CD4-positive, alpha-beta T cell treated with Interleukin-10 for 1 hour (primary cell): ENCODE measurements at regions not wholly inside any gene's neighbourhood (a gene's known extent, or its start where the extent isn't known, plus 50 kb on each side); places are given as distances from the start of the nearest gene placed in this dataset.
A peak's percentile ranks its signal among the peaks of the same experiment; 100 is the strongest.
"Not testable (repeated sequence)": the region's sequence is repeated elsewhere in the genome, so short reads cannot be mapped to it uniquely, and the experiment has no call there.

Experiments used
- DNase-seq: peaks from one replicate; pipeline ENCODE4 v3.0.0-alpha.2; 2020

GRCh38 chr10:45564303-45564959 is 108.1 kb downstream of the ZFAND4 start:
- no peak for DNase-seq

GRCh38 chr10:45561952-45562351 is 110.6 kb downstream of the ZFAND4 start:
- no peak for DNase-seq

- no peak for DNase-seq
Measured at GRCh38 chr10:45560262-45560661, 112.3 kb downstream of the ZFAND4 start.

- no peak for DNase-seq
Measured at GRCh38 chr10:45558425-45558824, 114.1 kb downstream of the ZFAND4 start.

- DNase-seq = peak; percentile 29
Measured at GRCh38 chr10:45557275-45557905, 115.2 kb downstream of the ZFAND4 start.

GRCh38 chr10:45555795-45556194 is 116.8 kb downstream of the ZFAND4 start:
- no peak for DNase-seq

- not testable (repeated sequence) for DNase-seq
Measured at GRCh38 chr10:45555332-45555731, 117.2 kb downstream of the ZFAND4 start.

- DNase-seq = no peak
Measured at GRCh38 chr10:45553613-45554012, 119.0 kb downstream of the ZFAND4 start.

- DNase-seq = no peak
Measured at GRCh38 chr10:45553155-45553554, 119.4 kb downstream of the ZFAND4 start.

GRCh38 chr10:45552476-45552875 is 120.1 kb downstream of the ZFAND4 start:
- no peak for DNase-seq

GRCh38 chr10:45550903-45551786 is 121.4 kb downstream of the ZFAND4 start:
- DNase-seq = no peak

- DNase-seq = no peak
Measured at GRCh38 chr10:45548068-45548467, 124.5 kb downstream of the ZFAND4 start.

GRCh38 chr10:45547207-45547606 is 125.4 kb downstream of the ZFAND4 start:
- no peak for DNase-seq

GRCh38 chr10:45545150-45545549 is 127.4 kb downstream of the ZFAND4 start:
- no peak for DNase-seq

- DNase-seq = no peak
Measured at GRCh38 chr10:45544191-45544590, 128.4 kb downstream of the ZFAND4 start.

GRCh38 chr10:45541032-45541431 is 131.5 kb downstream of the ZFAND4 start:
- not testable (repeated sequence) for DNase-seq

- not testable (repeated sequence) for DNase-seq
Measured at GRCh38 chr10:45540589-45540988, 132.0 kb downstream of the ZFAND4 start.

- DNase-seq = not testable (repeated sequence)
Measured at GRCh38 chr10:45539569-45539968, 133.0 kb downstream of the ZFAND4 start.

GRCh38 chr10:45534572-45534971 is 138.0 kb downstream of the ZFAND4 start:
- DNase-seq = no peak

- DNase-seq = no peak
Measured at GRCh38 chr10:45532480-45532879, 140.1 kb downstream of the ZFAND4 start.

GRCh38 chr10:45526309-45526905 is 146.2 kb downstream of the ZFAND4 start:
- no peak for DNase-seq

- DNase-seq = no peak
Measured at GRCh38 chr10:45520476-45520875, 146.5 kb downstream of the ALOX5 start.

- no peak for DNase-seq
Measured at GRCh38 chr10:45518741-45519140, 144.7 kb downstream of the ALOX5 start.
